Epithelial cell of esophagus (primary cell): ENCODE measurements at regions not wholly inside any gene's neighbourhood (a gene's known extent, or its start where the extent isn't known, plus 50 kb on each side); places are given as distances from the start of the nearest gene placed in this dataset.

Experiments used
- DNase-seq: peaks from one replicate; pipeline ENCODE4 v3.0.0; 2010; ENCODE audit warnings: low read depth
- H3K4me3 ChIP-seq: 2 replicates; pipeline ENCODE4 v1.5.1; 2011; ENCODE audit warnings: mild to moderate bottlenecking, low read length, control low read depth
- TF ChIP-seq, protein P1 (sequence below): IDR thresholded peaks from 2 replicates; pipeline ENCODE4 v1.5.1; 2011; ENCODE audit warnings: low read depth, mild to moderate bottlenecking, low read length, control low read depth, inconsistent platforms; ENCODE audit not compliant: insufficient read depth; ENCODE audit errors: missing control alignments

- TF ChIP-seq, protein P1, sequence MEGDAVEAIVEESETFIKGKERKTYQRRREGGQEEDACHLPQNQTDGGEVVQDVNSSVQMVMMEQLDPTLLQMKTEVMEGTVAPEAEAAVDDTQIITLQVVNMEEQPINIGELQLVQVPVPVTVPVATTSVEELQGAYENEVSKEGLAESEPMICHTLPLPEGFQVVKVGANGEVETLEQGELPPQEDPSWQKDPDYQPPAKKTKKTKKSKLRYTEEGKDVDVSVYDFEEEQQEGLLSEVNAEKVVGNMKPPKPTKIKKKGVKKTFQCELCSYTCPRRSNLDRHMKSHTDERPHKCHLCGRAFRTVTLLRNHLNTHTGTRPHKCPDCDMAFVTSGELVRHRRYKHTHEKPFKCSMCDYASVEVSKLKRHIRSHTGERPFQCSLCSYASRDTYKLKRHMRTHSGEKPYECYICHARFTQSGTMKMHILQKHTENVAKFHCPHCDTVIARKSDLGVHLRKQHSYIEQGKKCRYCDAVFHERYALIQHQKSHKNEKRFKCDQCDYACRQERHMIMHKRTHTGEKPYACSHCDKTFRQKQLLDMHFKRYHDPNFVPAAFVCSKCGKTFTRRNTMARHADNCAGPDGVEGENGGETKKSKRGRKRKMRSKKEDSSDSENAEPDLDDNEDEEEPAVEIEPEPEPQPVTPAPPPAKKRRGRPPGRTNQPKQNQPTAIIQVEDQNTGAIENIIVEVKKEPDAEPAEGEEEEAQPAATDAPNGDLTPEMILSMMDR, result no peak
- no peak for DNase-seq
- no peak overlapping the region for H3K4me3 ChIP-seq
Observed at GRCh38 chr6:63448229-63448628, 124.1 kb upstream of the LOC128125822 start.

DNA sequence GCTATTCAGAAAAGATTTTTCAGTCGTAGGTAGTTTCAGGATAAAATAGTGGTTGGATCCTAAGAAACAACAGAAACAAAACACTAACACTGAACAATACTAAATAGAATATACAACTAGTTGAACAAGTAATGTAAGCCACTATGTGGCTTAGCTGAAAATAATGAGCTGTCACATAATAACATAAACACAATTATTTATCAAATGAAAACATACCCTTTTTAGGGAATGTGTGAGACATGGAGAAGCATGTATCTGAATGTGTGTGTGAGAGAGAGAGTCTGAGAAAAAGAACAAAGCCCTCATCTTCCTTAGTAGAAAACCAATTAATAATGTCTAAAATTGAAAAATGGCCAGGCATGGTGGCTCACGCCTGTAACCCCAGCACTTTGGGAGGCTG is 122.6 kb upstream of the LOC128125822 start:
- H3K4me3 ChIP-seq, result no peak overlapping the region
- TF ChIP-seq, protein P1, result no peak
- no peak for DNase-seq

GRCh38 chr6:63451238-63451637 is 121.0 kb upstream of the LOC128125822 start:
- no peak for DNase-seq
- TF ChIP-seq, protein P1, result no peak

GRCh38 chr6:63452125-63452524 is 120.2 kb upstream of the LOC128125822 start:
- no peak overlapping the region for H3K4me3 ChIP-seq
- TF ChIP-seq, protein P1, result no peak
- DNase-seq, result peak; percentile 57

More at GRCh38 chr6:63451238-63451637, 121.0 kb upstream of the LOC128125822 start:
- H3K4me3 ChIP-seq, result no peak overlapping the region

- H3K4me3 ChIP-seq, result no peak overlapping the region
- TF ChIP-seq, protein P1, result no peak
- no peak for DNase-seq
Observed at GRCh38 chr6:63456734-63457133, 115.5 kb upstream of the LOC128125822 start.

DNA sequence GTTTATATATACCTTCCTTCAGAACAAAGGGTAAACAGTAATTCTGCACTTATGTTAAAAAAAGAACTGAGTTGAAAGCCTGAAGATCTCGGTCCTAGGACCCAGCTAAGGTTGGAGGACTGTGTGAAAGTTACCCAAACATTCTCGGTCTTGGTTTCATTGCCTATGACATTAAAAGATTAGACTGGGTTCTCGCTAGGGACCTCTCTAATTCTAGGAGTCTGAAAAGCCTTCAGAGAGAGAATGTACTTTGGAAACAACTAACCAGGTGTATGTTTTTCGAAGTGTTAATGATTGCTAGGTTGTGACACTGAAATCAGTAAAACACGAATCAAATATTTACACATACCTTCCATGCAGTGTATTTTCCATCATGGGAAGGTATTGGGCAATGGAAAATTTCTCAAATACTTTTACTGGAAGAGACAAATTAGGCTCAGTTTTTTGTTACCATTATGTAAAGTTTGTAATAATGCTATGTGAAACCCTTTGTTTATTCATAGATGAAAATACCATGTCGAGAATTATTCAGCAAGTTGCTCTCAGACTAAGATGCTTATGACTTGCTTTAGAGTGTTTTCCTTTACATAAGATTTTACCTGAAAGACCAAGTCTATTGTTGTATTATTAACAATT is 113.7 kb upstream of the LOC128125822 start:
- TF ChIP-seq, protein P1, result no peak
- H3K4me3 ChIP-seq, result no peak overlapping the region
- DNase-seq, result no peak

GRCh38 chr6:63459814-63460213 is 112.5 kb upstream of the LOC128125822 start:
- TF ChIP-seq, protein P1, result no peak
- H3K4me3 ChIP-seq, result no peak overlapping the region
- peak; percentile 21 for DNase-seq
